ENCODE measurements at regions not wholly inside any gene's neighbourhood (a gene's known extent, or its start where the extent isn't known, plus 50 kb on each side); places are given as distances from the start of the nearest gene placed in this dataset.

DNA sequence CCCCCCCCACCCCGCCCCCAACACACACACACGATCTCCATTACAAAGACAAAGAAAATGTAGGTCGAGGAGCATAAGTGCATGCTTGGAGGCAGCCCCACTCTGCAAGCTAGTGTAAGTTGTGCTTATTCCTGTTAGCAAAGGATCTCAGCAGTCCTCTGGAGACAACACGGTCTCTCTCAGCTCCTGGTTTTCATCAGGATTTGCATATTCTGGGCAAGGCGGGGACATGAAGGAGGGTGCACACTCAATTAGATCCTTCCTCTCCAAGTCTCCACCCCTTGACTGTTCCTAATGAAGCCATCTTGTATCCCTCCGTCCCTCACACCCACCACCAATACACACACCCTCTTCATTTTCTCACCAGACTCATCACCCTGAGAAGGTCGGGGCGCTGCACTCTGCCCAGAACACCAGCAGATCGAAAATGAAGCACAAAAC is 63.8 kb downstream of the MRPL46 start:
- in situ Hi-C loops (cut with HindIII; ENCODE audit: low sequenced_read_pairs), result no loop called here
- no peak overlapping the region for H3K4me3 ChIP-seq (ENCODE audit: low read depth, low read length)
- TF ChIP-seq, protein P1, sequence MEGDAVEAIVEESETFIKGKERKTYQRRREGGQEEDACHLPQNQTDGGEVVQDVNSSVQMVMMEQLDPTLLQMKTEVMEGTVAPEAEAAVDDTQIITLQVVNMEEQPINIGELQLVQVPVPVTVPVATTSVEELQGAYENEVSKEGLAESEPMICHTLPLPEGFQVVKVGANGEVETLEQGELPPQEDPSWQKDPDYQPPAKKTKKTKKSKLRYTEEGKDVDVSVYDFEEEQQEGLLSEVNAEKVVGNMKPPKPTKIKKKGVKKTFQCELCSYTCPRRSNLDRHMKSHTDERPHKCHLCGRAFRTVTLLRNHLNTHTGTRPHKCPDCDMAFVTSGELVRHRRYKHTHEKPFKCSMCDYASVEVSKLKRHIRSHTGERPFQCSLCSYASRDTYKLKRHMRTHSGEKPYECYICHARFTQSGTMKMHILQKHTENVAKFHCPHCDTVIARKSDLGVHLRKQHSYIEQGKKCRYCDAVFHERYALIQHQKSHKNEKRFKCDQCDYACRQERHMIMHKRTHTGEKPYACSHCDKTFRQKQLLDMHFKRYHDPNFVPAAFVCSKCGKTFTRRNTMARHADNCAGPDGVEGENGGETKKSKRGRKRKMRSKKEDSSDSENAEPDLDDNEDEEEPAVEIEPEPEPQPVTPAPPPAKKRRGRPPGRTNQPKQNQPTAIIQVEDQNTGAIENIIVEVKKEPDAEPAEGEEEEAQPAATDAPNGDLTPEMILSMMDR (IDR thresholded peaks at IDR 0.05; ENCODE audit: low read depth, low read length, missing control alignments), result no peak
- no peak for DNase-seq (ENCODE audit: low read depth)

- TF ChIP-seq, protein P1 (IDR thresholded peaks at IDR 0.05; ENCODE audit: low read depth, low read length, missing control alignments), result no peak
- in situ Hi-C loops (cut with HindIII; ENCODE audit: low sequenced_read_pairs), result no loop called here
- no peak for DNase-seq (ENCODE audit: low read depth)
- no peak overlapping the region for H3K4me3 ChIP-seq (ENCODE audit: low read depth, low read length)
Observed at GRCh38 chr15:88401996-88402656, 65.1 kb downstream of the MRPL46 start.

DNA sequence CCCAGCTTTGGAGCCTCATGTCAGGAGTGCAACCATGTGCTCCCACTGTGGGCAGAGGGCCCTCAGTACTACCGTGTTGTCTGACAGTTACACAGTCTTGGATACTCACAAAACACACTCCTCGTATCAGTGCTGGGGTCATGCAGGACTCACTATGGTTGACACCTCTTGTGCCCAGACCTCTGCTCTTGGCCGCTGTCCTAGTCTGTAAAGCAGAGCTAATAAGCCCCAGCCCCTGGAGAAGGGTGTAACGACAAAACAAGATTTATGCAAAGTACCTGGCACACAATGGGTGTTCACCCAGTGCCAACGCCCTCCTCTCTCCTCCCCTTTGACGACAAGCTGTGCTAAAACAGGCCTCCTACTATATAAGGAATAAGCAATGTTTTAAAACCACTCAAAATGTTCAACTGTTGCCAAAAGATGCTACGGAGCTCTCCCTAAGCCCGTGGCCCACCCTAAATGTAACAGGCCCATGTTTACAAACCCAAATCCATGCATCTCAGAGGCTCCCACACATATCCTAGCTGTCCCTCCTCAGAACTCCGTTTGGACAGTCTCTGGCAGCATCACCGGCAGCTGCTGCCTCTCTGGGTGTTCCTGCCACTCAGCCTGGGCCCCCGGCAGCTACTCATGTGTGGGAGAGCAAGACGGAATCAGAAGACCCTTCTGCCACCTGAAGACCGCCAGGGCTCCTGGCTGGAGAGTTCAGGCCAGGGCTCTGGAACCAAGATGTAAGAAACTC is 65.8 kb downstream of the MRPL46 start:
- DNase-seq (ENCODE audit: low read depth), result no peak
- in situ Hi-C loops (cut with HindIII; ENCODE audit: low sequenced_read_pairs), result no loop called here
- TF ChIP-seq, protein P1 (IDR thresholded peaks at IDR 0.05; ENCODE audit: low read depth, low read length, missing control alignments), result no peak
- H3K4me3 ChIP-seq (ENCODE audit: low read depth, low read length), result no peak overlapping the region

- TF ChIP-seq, protein P1 (IDR thresholded peaks at IDR 0.05; ENCODE audit: low read depth, low read length, missing control alignments), result no peak
- in situ Hi-C loops (cut with HindIII; ENCODE audit: low sequenced_read_pairs), result no loop called here
- no peak overlapping the region for H3K4me3 ChIP-seq (ENCODE audit: low read depth, low read length)
- no peak for DNase-seq (ENCODE audit: low read depth)
Observed at GRCh38 chr15:88400591-88401250, 66.5 kb downstream of the MRPL46 start.

DNA sequence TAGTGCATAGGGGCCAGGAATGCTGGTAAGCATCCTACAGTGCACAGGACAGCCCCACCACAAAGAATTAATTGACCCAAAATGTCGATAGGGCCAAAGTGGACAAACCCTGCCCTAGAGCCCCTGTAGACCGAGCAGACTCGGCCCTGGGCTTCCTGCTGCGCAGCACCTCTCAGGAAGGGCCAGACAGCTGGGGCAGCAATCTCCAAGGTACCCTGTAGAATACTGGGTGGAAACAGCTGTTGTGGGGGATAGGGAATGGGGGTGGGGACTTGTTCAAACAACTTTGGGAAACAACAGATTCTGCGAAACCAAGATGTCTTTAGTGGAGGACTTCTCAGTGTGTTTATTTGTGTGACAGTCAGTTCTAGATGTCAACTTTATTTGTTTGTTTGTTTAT is 67.1 kb downstream of the MRPL46 start:
- in situ Hi-C loops (cut with HindIII; ENCODE audit: low sequenced_read_pairs), result no loop called here
- TF ChIP-seq, protein P1 (IDR thresholded peaks at IDR 0.05; ENCODE audit: low read depth, low read length, missing control alignments), result no peak
- no peak for DNase-seq (ENCODE audit: low read depth)

GRCh38 chr15:88399021-88399685 is 68.0 kb downstream of the MRPL46 start:
- in situ Hi-C loops (cut with HindIII; ENCODE audit: low sequenced_read_pairs), result no loop called here
- no peak overlapping the region for H3K4me3 ChIP-seq (ENCODE audit: low read depth, low read length)
- DNase-seq (ENCODE audit: low read depth), result no peak
- TF ChIP-seq, protein P1 (IDR thresholded peaks at IDR 0.05; ENCODE audit: low read depth, low read length, missing control alignments), result no peak

More for the DNA sequence above, 67.1 kb downstream of the MRPL46 start:
- no peak overlapping the region for H3K4me3 ChIP-seq (ENCODE audit: low read depth, low read length)

Data from astrocyte of the cerebellum (primary cell).